Erythroblast (primary cell): ENCODE measurements at regions not wholly inside any gene's neighbourhood (a gene's known extent, or its start where the extent isn't known, plus 50 kb on each side); places are given as distances from the start of the nearest gene placed in this dataset.
A peak's percentile ranks its signal among the peaks of the same experiment; 100 is the strongest.
"Not testable (repeated sequence)": the region's sequence is repeated elsewhere in the genome, so short reads cannot be mapped to it uniquely, and the experiment has no call there.

Source experiments
- DNase-seq, 2 experiments: peaks; one replicate each; lab custom pipeline; 2025; lab: John Stamatoyannopoulos, UW
- GATA1 ChIP-seq: IDR thresholded peaks from 2 replicates; pipeline ENCODE4 v1.6.1; 2011; ENCODE audit warnings: low read depth, mild to moderate bottlenecking, control low read depth, low read length, moderate library complexity
- POLR2A ChIP-seq: IDR thresholded peaks from 2 replicates; pipeline ENCODE4 v1.6.1; 2011; ENCODE audit warnings: mild to moderate bottlenecking, low read length

- DNase-seq: no peak
- no peak for TF ChIP-seq POLR2A
- no peak for TF ChIP-seq GATA1
These were observed 51.9 kb upstream of the ALX4 start for GRCh38 chr11:44361813-44362212.

GRCh38 chr11:44363116-44363515, 53.2 kb upstream of the ALX4 start:
- no peak for DNase-seq
- TF ChIP-seq POLR2A (no peak), GATA1 (no peak)

- DNase-seq: no peak
- TF ChIP-seq GATA1 (no peak), POLR2A (no peak)
These were observed 54.7 kb upstream of the ALX4 start for GRCh38 chr11:44364596-44364995.

- no peak for DNase-seq
- TF ChIP-seq GATA1: no peak
- no peak for TF ChIP-seq POLR2A
These were observed 55.7 kb upstream of the ALX4 start for GRCh38 chr11:44365616-44366015.

- no peak for DNase-seq
- no peak for TF ChIP-seq GATA1
- TF ChIP-seq POLR2A: no peak
These were observed 56.1 kb upstream of the ALX4 start for GRCh38 chr11:44366026-44366425.

- DNase-seq: no peak
- TF ChIP-seq GATA1 (no peak), POLR2A (no peak)
These were observed 56.8 kb upstream of the ALX4 start for GRCh38 chr11:44366741-44367140.

GRCh38 chr11:44367452-44367851, 57.5 kb upstream of the ALX4 start:
- no peak for TF ChIP-seq POLR2A
- TF ChIP-seq GATA1: no peak
- DNase-seq: no peak

GRCh38 chr11:44368886-44369285, 58.9 kb upstream of the ALX4 start:
- TF ChIP-seq GATA1 (no peak), POLR2A (no peak)
- DNase-seq: no peak

GRCh38 chr11:44371042-44371441, 61.1 kb upstream of the ALX4 start:
- not testable (repeated sequence) for DNase-seq

- TF ChIP-seq GATA1: no peak
- TF ChIP-seq POLR2A: no peak
These were observed 61.8 kb upstream of the ALX4 start for GRCh38 chr11:44371706-44372105.

GRCh38 chr11:44372989-44373388, 63.0 kb upstream of the ALX4 start:
- no peak for DNase-seq

More at GRCh38 chr11:44371706-44372105, 61.8 kb upstream of the ALX4 start:
- DNase-seq: no peak

GRCh38 chr11:44374001-44374400, 64.1 kb upstream of the ALX4 start:
- TF ChIP-seq GATA1 (no peak), POLR2A (no peak)
- DNase-seq: no peak

More at GRCh38 chr11:44372989-44373388, 63.0 kb upstream of the ALX4 start:
- TF ChIP-seq GATA1: no peak
- no peak for TF ChIP-seq POLR2A

- TF ChIP-seq POLR2A (no peak), GATA1 (no peak)
- no peak for DNase-seq
These were observed 66.5 kb upstream of the ALX4 start for GRCh38 chr11:44376423-44376822.

- no peak for DNase-seq
- TF ChIP-seq POLR2A: no peak
- TF ChIP-seq GATA1: no peak
These were observed 67.2 kb upstream of the ALX4 start for GRCh38 chr11:44377121-44377520.

- TF ChIP-seq POLR2A (no peak), GATA1 (no peak)
- DNase-seq: peak; percentile 7 to 58
These were observed 68.0 kb upstream of the ALX4 start for GRCh38 chr11:44377914-44378321.

- no peak for TF ChIP-seq GATA1
- TF ChIP-seq POLR2A: no peak
- DNase-seq: no peak
These were observed 69.4 kb upstream of the ALX4 start for GRCh38 chr11:44379141-44380008.
